PC-9 (cell line): ENCODE measurements at regions not wholly inside any gene's neighbourhood (a gene's known extent, or its start where the extent isn't known, plus 50 kb on each side); places are given as distances from the start of the nearest gene placed in this dataset.

ENCODE experiments used
- BruUV-seq: library from RNA; stranded (reverse); fragments of 400-500 nt; replicated peaks from 2 replicates; lab custom pipeline; 2021; lab: Mats Ljungman, UMichigan
- CTCF ChIA-PET: fragments of 300-600 bp; sonication (Branson Sonifier 250); formaldehyde crosslinking; loops from one replicate; lab custom pipeline; 2022; ENCODE audit warnings: antibody characterized with exemption; lab: Charles Lee
- POLR2A ChIA-PET: fragments of 300-600 bp; sonication (Branson Sonifier 250); formaldehyde crosslinking; loops from one replicate; lab custom pipeline; 2022; ENCODE audit warnings: antibody characterized with exemption; ENCODE audit not compliant: unreplicated experiment; lab: Charles Lee
- DNase-seq, 2 experiments: peaks; one replicate each; pipeline versions ENCODE4 v3.0.0 to v3.0.0-alpha.2; 2015 to 2022; ENCODE audit warnings: mixed read lengths in 1 of 2
- H2AFZ ChIP-seq: fragments of 200-600 bp; sonication (generic); 2 replicates; pipeline ENCODE4 v1.8.1; 2017; ENCODE audit warnings: antibody characterized with exemption
- H3F3A ChIP-seq: fragments of 200-600 bp; sonication (generic); 2 replicates; pipeline ENCODE4 v1.8.1; 2017; ENCODE audit warnings: antibody characterized with exemption, mild to moderate bottlenecking, low read depth; ENCODE audit not compliant: insufficient read depth
- H3K27ac ChIP-seq: fragments of 200-600 bp; sonication (generic); 2 replicates; pipeline ENCODE4 v1.6.1; 2016; ENCODE audit warnings: mixed run types
- H3K27me3 ChIP-seq: fragments of 200-600 bp; sonication (generic); 2 replicates; pipeline ENCODE4 v1.6.1; 2016; ENCODE audit warnings: low read depth, mixed run types; ENCODE audit not compliant: insufficient read depth
- H3K36me3 ChIP-seq: fragments of 200-600 bp; sonication (generic); 2 replicates; pipeline ENCODE4 v1.6.1; 2016; ENCODE audit warnings: low read depth, mixed run types
- H3K4me1 ChIP-seq: fragments of 200-600 bp; sonication (generic); replicated peaks from 2 replicates; pipeline ENCODE4 v1.6.1; 2016; ENCODE audit warnings: mixed run types; ENCODE audit not compliant: insufficient read depth
- H3K4me2 ChIP-seq: fragments of 200-600 bp; sonication (generic); 2 replicates; pipeline ENCODE4 v1.6.1; 2017; ENCODE audit warnings: mixed run types
- H3K4me3 ChIP-seq: fragments of 200-600 bp; sonication (generic); 2 replicates; pipeline ENCODE4 v1.6.1; 2016; ENCODE audit warnings: mixed run types
- H3K79me2 ChIP-seq: fragments of 200-600 bp; sonication (generic); 2 replicates; pipeline ENCODE4 v1.6.1; 2017; ENCODE audit warnings: low read depth, mixed run types
- H3K9me2 ChIP-seq: fragments of 200-600 bp; sonication (generic); 2 replicates; pipeline ENCODE4 v1.8.1; 2017; ENCODE audit warnings: mild to moderate bottlenecking; ENCODE audit not compliant: insufficient read depth
- H3K9me3 ChIP-seq: fragments of 200-600 bp; sonication (generic); 2 replicates; pipeline ENCODE4 v1.8.1; 2016; ENCODE audit warnings: low read depth; ENCODE audit not compliant: insufficient read depth
- H4K20me1 ChIP-seq: fragments of 200-600 bp; sonication (generic); 2 replicates; pipeline ENCODE4 v1.8.1; 2017; ENCODE audit not compliant: insufficient read depth
- EZH2 ChIP-seq: fragments of 200-600 bp; sonication (generic); IDR thresholded peaks from 2 replicates; pipeline ENCODE4 v1.8.0; 2017; ENCODE audit warnings: antibody characterized with exemption, low read depth
- intact Hi-C: fragments of 100-400 bp; cut with micrococcal nuclease; formaldehyde crosslinking; loops from one replicate; pipeline ENCODE4 v1.10.0; 2022; ENCODE audit not compliant: unreplicated experiment
- TF ChIP-seq, protein P1 (sequence below): fragments of 200-600 bp; sonication (generic); conservative IDR thresholded peaks from 2 replicates; pipeline ENCODE4 v1.6.1; 2017; ENCODE audit warnings: mixed run types, antibody characterized with exemption, mild to moderate bottlenecking, moderate library complexity

DNA sequence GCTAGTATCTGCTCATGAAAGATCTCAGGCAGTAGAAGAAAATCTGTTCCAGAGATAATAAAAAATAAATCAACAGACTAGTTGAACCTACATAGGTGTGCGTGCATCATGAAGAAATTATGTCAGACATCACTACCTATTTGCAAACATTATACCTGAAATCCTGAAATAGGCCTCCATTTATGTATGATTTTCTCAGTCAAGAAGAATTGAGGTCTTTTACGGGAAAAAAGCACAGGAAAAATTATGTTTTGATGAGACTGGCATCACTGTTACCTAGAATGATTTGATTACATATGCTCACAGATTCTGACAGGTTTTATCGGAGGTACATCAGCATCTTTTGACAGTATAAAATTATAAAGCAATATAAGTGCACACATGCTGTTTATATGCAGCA lies 1570.5 kb upstream of the NUDT12 start:
- H3K4me3 ChIP-seq = no peak overlapping the region
- H3K9me2 ChIP-seq = no peaks in the 10 kb centered on the region
- intact Hi-C loops = no loop called here
- DNase-seq = no peak
- no peaks in the 10 kb centered on the region for H3K9me3 ChIP-seq
- ChIA-PET CTCF (no interaction called here), POLR2A (no interaction called here)
- TF ChIP-seq EZH2 = no peak
- TF ChIP-seq, protein P1, sequence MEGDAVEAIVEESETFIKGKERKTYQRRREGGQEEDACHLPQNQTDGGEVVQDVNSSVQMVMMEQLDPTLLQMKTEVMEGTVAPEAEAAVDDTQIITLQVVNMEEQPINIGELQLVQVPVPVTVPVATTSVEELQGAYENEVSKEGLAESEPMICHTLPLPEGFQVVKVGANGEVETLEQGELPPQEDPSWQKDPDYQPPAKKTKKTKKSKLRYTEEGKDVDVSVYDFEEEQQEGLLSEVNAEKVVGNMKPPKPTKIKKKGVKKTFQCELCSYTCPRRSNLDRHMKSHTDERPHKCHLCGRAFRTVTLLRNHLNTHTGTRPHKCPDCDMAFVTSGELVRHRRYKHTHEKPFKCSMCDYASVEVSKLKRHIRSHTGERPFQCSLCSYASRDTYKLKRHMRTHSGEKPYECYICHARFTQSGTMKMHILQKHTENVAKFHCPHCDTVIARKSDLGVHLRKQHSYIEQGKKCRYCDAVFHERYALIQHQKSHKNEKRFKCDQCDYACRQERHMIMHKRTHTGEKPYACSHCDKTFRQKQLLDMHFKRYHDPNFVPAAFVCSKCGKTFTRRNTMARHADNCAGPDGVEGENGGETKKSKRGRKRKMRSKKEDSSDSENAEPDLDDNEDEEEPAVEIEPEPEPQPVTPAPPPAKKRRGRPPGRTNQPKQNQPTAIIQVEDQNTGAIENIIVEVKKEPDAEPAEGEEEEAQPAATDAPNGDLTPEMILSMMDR = no peak
- no peaks in the 10 kb centered on the region for H3K27me3 ChIP-seq
- H3K4me1 ChIP-seq = no peaks in the 10 kb centered on the region
- no peak overlapping the region for H3K27ac ChIP-seq
- BruUV-seq = no TSS peak
- H3K36me3 ChIP-seq = no peaks in the 10 kb centered on the region
- no peaks in the 10 kb centered on the region for H3K79me2 ChIP-seq
- no peaks in the 10 kb centered on the region for H3F3A ChIP-seq
- no peak overlapping the region for H2AFZ ChIP-seq
- H4K20me1 ChIP-seq = no peaks in the 10 kb centered on the region
- no peak overlapping the region for H3K4me2 ChIP-seq

DNA sequence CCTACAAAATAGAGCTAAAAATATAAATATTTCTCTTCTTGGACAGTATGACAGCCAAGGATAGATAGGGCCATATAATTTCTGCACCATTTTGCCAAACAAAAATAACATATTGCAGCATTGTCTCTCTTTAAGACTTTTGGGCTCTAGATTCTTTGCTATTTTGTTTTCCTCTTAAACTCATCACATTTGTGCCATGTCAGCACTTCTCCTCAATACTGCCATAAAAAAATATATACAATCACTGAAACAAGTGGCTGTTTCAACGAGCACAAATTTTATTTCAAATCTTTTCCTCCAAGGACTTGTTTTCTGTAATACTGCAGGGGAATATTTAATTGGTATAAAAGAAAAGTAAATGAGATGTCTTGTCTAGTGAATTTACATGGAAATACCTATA lies 1570.0 kb upstream of the NUDT12 start:
- Histone ChIP-seq H3K4me1 (no peaks in the 10 kb centered on the region), H3K4me3 (no peak overlapping the region), H3K9me2 (no peaks in the 10 kb centered on the region), H3K27me3 (no peaks in the 10 kb centered on the region), H2AFZ (no peak overlapping the region), H3K9me3 (no peaks in the 10 kb centered on the region), H3F3A (no peaks in the 10 kb centered on the region), H3K27ac (no peak overlapping the region), H3K36me3 (no peaks in the 10 kb centered on the region), H3K4me2 (no peak overlapping the region), H4K20me1 (no peaks in the 10 kb centered on the region), H3K79me2 (no peaks in the 10 kb centered on the region)
- DNase-seq = no peak
- POLR2A ChIA-PET = no interaction called here
- intact Hi-C loops = no loop called here
- no TSS peak for BruUV-seq
- TF ChIP-seq EZH2 = no peak
- TF ChIP-seq, protein P1 = no peak
- CTCF ChIA-PET = no interaction called here

DNA sequence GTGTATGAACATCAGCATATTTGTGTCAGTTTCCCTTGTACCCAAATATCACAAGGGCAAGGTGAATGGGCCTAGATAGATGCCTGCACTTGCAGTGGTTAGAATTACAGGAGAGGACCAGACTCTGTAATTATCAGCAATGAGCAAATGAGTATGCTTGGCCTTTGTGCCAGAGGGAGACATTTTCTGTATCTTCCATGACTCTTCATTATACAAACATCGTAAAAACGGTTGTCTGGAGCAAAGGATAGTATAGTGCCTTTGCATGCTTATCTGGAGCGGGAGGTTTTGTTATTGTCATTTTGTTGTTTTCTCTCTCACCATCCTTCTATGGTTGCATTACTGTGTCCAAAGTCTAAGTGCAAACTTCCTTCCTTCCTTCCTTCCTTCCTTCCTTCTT lies 1568.5 kb upstream of the NUDT12 start:
- no peaks in the 10 kb centered on the region for H3K9me3 ChIP-seq
- no peak overlapping the region for H3K4me2 ChIP-seq
- no peak for DNase-seq
- no TSS peak for BruUV-seq
- no peaks in the 10 kb centered on the region for H3K4me1 ChIP-seq
- ChIA-PET CTCF (no interaction called here), POLR2A (no interaction called here)
- H3K79me2 ChIP-seq = no peaks in the 10 kb centered on the region
- no peaks in the 10 kb centered on the region for H3K36me3 ChIP-seq
- intact Hi-C loops = no loop called here
- no peak overlapping the region for H3K4me3 ChIP-seq
- H3F3A ChIP-seq = no peaks in the 10 kb centered on the region
- H3K27me3 ChIP-seq = no peaks in the 10 kb centered on the region
- no peak overlapping the region for H2AFZ ChIP-seq
- TF ChIP-seq EZH2 = no peak
- TF ChIP-seq, protein P1 = no peak
- no peak overlapping the region for H3K27ac ChIP-seq
- no peaks in the 10 kb centered on the region for H4K20me1 ChIP-seq
- H3K9me2 ChIP-seq = no peaks in the 10 kb centered on the region
